ENCODE measurements at regions not wholly inside any gene's neighbourhood (a gene's known extent, or its start where the extent isn't known, plus 50 kb on each side); places are given as distances from the start of the nearest gene placed in this dataset.

DNA sequence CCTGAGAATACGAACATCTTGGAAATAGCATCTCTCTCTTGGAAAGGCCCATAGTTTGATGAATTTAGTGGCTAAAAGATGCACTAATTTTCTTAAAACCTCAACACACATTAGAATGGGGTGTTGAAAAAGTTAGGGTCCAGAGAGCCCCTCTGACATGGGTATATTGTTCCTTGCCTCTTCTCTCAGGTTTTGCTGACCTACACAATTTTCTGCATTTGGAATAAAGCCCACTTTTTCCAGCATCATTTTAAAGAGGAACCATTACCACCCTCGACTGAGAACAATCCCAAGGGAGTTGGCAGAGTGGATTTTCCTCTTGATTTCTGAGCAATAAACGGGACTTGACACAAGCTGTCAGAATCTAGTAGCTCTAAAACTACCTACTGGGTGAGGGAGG is 156.1 kb downstream of the PMP22 start:
- DNase-seq, result no peak

DNA sequence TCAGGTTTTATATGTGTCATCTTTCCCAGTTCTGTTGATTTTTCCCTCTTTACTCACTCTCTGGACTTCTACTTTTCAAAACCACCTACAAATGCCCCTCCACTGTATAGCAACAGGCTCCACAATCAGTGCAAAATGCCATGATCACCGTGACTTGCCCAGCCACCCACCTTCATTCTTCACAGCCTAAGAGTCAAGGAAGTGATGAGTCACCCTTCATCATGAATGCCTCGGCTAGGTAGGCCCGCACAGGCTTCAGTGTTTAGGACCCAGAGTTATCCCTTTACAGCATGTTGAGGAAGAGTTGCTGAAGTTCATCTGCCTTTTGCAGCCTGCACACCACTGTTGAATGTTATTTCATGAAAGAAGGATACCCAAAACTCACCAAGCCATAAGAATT is 158.6 kb downstream of the PMP22 start:
- DNase-seq, result no peak

DNA sequence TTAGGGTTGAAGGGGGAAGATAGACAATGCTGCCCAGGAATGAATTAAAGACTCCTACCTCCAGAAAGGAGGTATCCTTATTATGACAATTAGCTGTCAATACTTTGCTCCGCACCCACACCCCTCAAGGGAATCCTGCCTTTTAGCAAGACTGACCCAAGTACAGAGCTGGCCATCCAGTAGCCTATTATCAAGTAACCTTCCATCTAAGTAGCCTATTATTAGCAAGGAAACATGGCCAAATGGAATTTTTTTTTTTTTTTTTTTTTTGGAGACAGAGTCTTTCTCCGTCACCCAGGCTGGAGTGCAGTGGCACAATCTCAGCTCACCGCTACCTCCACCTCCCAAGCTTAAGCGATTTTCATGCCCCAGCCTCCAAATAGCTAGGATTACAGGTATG is 161.3 kb downstream of the PMP22 start:
- DNase-seq, result no peak

DNA sequence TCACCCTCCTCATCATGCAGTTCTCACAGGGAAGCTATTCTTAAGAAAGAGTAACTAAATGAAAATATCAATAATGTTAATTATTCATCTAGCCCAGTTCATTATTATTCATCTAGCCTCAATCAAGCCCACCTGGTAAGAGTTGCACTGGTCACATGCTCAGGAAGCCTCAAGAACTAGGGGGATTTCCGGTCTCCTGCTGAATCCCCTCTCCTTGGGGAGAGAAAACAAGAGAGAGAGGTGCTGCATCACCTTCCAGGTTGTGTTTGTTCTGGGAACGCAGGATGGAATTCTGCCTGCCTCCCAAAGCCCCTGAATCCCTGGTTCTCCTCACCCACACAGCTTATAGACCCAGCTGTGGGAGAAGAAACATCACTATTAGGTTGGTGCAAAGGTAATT is 164.0 kb downstream of the PMP22 start:
- DNase-seq, result no peak

DNA sequence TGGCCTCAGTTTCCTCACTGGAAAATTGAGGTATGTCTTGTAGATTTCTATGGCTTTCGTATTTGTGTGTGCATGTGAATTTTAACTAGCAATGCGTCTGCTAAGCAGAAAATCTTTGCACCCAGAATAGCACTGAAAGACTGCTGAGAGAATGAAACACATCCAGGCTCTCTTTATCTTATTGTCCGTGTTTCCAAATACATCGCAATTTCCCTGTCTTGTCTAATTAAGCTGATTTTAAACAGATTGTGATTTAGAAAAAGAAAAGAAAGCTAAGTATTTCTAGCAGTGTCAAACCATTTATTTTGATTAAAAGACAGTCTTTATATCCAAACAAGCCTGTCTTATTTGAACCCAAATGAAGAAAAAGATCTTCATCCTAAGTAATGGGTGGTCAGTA is 168.6 kb downstream of the PMP22 start:
- no peak for DNase-seq

DNA sequence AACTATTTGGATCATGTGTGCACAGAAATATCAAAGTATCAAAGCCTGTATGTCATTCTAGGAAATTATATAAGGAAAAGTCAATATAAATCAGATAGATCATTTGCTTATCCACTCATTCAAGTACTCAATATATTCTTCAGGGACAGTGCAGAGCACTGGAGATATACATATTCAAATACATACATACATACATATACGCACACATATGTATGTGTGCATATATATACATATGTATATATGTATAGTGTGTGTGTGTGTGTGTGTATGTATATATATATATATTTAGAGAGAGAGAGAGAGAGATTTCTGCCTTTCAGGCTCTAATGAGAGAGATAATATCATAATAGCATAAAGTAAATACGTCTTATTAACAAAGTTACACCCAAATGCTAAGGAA is 169.2 kb downstream of the PMP22 start:
- no peak for DNase-seq

DNA sequence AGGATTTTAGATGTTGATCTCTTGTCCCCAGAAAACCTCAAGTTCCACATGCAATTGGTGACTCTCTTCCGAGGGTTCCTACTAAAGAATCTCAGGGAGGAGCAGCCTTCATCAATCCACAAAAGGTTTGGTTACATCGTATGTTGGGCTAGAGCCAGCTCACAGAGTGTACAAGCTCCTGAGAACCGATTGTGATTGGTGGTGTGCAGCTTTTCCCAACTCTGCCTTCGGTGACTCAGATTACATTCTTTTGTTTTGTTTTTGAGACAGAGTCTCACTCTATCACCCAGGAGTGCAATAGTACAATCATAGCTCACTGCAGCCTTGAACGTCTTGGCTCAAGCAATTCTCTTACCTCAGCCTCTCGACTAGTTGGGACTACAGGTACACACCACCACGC is 172.4 kb downstream of the PMP22 start:
- no peak for DNase-seq

DNA sequence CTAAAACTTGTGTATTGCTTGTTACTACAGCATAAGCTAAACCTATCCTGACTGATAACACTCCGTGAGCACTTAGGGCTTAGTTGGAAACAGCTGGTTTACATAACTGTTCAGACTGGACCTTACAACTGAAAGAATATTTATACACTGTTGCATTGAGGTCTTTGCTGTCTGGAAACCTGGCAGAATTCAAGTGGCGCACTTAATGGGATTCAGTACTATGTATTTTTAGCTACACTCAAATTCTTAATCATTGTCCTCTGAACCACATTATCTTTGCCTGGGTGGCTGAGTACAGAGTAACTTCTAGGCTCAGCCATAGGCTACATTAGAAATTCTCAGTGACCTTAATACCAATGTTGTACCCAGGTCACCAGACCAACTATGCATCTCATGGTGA is 172.9 kb downstream of the PMP22 start:
- no peak for DNase-seq

DNA sequence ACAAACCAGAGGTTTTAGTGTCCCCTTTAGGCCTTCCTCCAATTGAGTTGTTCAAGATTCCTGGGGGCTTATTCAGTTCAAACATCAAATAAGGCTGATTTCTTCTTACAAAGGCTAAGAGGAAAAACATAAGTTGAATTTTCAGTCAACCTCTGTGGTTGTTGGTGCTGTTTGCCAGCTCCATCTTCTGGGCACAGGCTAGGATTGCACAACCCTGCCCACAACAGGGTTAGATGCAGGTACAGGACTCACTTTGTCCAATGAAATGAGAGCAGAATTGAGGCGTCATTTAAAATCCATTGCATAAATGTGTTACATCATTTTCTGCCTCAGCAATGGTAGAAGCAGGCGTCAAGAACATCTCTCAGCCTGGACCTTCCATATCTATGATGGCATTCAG is 173.3 kb downstream of the PMP22 start:
- DNase-seq, result no peak

DNA sequence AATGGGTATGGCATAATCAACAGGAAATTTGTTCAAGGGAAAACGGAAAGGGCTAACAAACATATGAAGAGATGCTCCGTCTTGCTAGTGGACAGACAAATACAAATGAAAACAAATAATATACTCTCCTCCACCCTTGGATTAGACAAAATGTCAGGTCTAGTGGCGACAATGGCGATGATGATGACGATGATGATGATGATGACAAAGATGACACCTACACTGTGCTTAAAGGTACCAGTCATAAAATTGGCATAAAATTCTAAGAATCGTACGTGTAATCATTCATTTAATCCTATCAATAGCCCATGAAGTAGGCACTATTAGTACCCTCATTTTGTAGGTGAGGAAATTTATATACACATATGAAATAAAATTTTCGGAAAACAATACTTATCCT is 174.6 kb downstream of the PMP22 start:
- no peak for DNase-seq

DNA sequence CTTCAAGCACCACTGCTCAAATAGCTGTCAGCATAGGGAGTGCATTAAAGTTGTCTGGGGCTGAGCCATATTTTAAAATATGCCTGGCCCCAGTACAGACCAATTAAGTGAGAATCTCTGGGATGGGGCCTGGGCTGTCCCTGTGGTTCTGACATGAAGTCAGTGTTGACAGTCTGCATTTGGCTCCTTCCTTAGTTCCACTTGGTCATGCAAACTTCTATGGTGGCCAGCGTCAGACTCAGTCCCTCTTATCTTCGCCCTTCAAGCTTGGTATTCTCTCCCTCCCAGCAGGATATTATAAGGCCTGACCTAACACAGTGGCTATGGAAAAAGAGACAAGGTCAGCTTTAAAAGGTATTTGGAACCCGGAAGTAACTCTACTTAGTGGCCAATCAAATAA is 177.2 kb downstream of the PMP22 start:
- DNase-seq, result no peak

DNA sequence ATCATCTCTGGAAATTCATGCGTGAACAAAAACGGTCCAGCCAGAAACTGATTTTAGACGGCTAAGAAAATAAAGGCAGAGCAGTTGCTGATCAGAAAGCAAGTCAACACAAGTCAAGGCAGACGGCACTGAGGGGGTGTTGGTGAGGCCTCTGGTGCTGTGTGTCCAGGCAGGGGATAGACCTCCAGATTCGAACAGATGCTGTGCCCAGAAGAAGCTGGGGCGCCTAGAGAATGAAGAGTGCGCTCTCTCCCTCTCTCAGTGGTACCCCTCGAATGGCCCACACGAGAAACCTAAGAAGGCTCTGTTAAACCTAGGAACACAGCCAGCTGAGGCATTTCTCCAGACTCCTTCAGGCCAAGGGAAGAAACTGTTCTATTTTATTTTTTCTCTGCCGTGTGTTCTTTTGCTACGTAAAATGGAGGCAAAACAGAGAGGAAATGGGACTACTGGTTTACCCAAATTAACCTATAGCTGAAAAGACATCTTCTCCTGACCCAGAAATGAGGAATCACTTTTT is 178.3 kb downstream of the PMP22 start:
- DNase-seq, result no peak

DNA sequence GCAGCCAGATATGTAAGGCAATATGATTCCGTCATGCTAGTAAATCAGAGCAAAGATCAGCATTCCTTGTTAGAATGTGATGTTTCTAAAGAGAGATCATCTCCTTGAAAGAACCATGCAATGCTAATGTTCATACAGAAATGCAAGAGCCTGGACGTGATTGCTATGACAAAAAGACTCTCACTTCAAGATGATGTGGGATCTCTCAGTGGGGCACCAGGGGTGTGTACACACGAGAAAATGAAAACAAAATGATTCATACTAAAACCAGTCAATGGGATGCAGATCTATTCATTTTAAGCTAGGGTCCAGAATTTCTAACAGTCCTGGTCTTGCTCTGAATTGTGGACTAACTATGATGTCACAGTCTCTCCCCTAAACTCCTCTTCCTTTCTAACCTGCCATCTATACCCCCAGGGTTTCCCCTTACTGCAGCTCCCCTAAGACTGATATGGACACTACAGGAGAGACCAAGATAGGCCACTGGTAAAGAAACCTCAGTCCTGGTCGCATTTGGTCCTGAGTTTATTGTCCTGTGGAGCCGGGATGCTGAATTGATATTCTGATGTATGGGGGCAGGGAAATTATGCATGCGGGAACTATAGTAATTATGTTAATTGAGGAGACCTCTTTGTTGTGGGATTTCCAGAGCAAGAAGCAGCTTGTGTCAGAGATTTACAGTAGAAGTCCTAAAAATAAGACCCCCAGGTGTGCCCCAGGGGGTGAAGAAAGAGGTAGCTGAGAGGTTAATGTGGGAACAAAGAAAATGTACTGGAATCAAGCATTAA is 179.0 kb downstream of the PMP22 start:
- no peak for DNase-seq

DNA sequence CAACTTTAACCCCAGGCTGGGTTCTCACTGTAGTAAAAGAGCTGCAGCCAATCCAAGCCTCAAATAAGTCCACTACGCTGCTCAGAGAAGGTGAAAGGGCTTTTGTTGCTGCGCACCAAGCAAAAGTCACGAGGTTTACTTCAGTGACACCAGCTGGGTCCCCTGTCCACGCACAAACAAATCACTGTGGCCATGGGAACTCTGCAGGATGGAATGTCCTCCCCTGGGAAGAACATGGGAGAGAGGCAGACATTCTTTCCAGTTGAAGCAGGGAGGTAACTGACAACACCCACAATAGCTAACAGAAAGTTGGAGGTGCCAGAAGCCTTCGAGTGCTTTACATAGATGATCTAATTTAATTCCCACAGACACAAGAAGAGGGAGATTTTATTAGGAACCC is 181.9 kb downstream of the PMP22 start:
- no peak for DNase-seq

DNA sequence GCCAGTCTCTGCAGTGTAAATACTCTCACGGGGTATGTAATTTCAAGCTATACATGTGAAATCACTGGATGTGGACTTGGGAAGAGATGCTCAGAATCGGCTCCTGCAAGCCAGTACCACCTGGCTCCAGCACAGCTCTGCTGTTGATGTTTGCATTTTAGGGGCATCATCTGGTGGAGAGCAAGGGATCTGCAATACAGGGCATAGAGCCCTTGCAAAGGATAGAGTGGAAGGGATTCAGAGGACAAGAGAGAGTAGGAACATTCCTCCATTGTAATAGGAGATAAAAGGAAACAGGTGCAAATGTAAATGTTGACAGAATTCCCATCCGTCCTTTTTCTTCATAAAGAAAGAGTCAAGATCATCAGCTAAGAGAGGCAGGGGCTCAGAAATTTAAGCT is 184.1 kb downstream of the PMP22 start:
- DNase-seq, result no peak

DNA sequence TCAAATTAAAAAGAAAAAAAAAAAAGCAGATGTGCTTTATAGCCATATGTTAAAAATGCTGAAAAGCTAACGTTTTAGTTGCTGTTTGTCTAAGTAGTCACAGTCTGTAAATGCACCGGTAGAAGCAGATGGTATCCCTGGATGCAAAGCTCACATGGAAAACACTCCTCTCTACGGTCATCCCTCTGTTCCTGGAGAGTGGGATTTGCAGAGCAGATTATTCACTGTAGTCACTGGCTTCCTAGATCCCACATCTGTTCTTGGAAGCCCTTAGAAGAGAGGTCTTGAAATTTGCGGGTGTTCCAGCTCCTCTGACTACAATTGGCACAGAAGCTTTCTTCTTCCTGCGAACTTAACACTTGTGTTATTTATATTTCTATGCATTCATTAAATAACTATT is 186.6 kb downstream of the PMP22 start:
- no peak for DNase-seq

DNA sequence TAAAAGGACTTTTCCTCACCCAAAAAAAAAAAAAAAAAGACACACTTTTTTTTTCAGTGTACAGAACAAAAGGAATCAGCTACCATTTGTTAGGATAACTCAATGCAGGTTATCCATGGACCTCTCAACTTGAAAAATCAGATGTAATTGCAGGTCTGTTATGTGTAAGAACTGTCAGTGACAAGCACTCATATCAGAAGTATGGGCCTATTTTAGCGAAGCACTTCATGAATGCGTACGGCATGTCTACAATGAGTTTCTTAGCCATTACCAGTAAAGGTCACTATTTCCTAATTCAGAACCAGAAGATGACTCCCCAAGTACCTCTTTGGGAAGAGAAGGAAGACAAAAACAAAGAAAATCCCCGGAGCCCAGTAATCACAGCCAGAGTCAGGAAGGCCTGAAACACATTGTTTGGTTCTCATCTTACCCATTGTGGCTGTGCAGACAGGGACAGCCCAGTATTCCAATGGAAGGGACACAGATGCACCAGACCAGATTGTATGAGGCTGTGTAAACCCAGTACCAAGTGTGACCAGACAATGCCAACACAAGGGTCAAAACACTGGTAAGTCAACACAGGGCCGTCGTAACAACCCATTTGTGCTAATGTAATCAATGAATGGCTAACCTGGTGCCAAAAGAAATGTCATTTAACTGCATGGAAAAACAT is 188.0 kb downstream of the PMP22 start:
- DNase-seq, result no peak

DNA sequence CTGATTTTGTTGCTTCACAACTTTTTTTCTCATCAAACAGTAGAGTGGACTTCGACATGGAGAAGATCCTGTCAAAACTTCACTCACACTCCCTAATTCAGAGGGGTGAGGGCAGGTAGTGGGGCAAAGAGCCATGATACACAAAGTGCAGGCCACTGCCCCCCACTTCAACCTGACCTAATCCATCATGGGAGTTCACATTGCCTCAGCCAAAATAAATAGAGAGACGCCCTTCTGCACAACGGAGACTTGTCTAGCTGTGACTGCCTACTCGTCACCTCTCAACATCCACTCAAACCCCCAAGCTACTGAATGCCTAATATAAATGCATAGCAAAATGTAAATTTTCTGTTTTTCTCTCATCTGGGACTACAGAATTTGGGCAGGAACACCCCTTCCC is 213.2 kb downstream of the PMP22 start:
- DNase-seq, result no peak

DNA sequence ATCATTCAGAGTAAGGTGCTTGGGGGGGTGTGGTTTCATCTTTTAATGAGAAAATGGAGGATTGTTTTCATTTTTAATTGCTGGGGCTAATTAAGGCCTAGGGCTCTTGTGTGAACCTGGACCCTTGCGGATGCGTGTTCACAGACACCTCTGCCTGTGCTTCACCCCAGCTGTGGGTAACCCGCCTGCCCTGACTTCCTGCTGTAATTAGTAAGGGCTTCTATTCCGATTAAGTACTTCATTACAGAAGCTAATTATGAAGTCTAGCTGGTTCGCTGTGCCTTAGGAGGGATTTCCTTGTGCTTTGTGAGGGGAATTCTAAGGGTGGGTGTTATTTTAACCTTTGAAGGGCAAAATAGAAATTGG is 215.3 kb downstream of the PMP22 start:
- DNase-seq, result no peak

DNA sequence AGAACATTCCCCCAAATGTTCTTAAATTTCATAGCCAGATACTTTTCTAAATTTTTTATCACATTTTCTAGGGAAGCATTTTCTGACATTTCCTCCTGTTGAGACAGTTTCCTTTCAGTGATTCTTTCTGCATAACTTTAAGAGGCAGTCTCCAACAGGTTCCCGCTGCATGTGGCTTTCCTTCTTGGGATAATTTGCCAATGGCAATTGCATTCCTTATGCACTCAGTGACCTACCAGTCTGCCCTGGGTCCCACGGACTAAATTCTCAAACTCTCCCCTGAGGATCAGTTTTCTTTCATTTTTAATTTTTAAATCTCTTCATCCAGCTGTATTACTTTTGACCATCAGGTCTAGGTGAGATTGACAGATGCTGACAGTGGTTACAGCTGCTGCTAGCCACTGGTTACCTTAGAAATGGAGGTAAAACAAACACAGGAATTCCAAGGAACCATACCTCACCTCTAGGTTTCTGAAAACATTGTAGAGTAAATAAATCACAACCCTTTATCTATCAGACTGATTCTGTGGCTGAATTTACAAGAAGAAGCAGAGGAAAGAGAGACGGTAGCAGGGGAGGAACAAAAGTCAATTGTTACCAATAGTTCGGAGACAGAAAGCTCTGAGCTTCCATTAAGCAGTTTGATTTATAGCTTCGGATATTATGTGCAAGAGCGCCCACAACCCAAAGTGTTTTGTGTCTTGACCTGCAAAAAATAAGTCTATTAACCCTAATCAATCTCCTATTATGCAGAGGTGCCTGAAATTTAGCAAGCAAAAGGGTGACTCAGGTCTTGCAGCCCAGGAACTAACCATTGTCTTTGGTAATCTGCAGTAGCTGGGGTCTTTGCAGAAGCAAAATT is 216.0 kb downstream of the PMP22 start:
- no peak for DNase-seq

DNA sequence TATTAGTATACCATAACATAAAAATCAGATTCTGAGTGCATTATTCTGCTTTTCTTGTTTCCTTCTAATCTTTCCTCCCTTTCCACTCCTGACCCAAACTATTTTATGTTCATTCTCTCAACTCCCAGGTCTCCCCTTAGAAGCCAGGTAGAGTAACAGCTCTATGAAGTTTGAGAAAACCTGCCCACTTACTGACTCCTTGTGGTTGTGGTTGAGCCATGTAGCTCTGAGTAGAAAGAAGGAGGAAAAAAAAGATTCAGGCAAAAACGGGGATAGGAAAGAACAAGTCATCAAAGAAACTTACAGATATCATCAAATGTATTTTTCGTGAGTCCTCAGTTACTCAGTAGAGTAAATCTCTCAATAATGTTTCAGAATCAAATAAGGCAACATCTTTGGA is 216.7 kb downstream of the PMP22 start:
- DNase-seq, result no peak

DNA sequence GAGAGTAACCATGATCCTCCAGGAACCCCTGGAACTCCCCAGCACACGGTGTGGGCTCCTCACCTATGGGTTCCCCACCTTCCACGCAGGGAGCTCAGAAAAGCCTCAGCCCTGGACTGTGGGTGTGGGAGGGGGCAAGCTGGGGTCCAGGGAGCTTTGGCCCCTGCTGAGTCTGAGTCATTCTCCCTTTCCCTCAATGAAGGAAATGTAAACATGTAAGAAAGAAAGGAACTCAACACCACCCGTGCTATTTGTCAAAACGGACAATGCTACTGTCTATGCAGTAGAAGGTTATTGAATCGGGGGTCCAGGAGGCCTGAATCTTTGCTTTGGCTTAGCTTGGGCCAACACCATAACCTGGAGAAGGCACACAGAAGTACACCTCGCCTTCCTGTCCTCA is 222.8 kb downstream of the PMP22 start:
- no peak for DNase-seq

DNA sequence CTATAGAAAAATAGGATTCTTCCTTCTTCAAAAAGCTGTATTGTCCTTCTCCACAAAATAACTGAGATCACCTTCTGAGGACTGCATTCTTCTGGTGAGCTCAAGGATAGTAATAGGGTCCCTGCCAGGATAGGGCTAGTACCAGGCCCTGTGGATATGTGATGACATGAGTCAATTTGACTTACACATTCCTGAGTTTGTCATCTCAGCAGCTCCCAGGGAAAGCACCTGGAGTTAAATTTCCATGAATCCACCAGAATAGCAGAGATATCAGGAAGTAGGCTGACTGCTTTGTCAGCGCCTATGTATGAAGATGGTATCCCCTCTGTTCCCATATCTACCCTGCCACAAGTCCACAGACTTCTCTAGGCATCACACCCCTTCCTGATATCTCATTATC is 225.8 kb downstream of the PMP22 start:
- DNase-seq, result no peak

DNA sequence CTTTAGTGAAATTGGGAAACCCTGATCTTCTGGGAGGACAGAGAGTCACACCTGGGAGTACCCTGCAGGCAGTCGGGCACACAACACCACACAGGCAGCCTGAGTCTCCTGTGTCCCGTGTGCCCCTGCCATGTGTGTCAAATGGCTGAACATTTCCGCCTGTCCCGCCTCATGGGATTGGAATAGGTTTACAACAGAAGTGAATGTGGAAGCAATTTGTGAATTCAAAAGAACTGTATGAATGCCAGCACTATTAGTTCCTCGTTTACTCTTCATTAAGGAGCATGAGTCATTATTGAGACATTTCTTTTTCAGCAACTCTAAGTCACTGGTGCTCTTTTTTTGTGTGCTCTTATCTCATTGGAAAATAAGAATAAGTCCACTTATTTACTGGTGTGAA is 226.5 kb downstream of the PMP22 start:
- DNase-seq, result no peak
